Uterus (tissue), 3 donors: ENCODE measurements at regions not wholly inside any gene's neighbourhood (a gene's known extent, or its start where the extent isn't known, plus 50 kb on each side); places are given as distances from the start of the nearest gene placed in this dataset.
"Not testable (repeated sequence)": the region's sequence is repeated elsewhere in the genome, so short reads cannot be mapped to it uniquely, and the experiment has no call there.

ENCODE experiments used
- DNase-seq, 2 donors: peaks; one replicate each; pipeline ENCODE4 v3.0.0-alpha.2; 2019 to 2020
- H3K27ac ChIP-seq, 2 donors: fragments of 200-600 bp; sonication (generic); 1 replicate in 1 of 2; 2 replicates in 1 of 2; pipeline ENCODE4 v1.5.1; 2016 to 2018
- H3K27me3 ChIP-seq, 2 donors: fragments of 200-600 bp; sonication (generic); one replicate each; pipeline ENCODE4 v1.5.1; 2018 to 2019; ENCODE audit warnings: control low read depth in 1 of 2
- H3K36me3 ChIP-seq, 2 donors: fragments of 200-600 bp; sonication (generic); one replicate each; pipeline ENCODE4 v1.5.1; 2019; ENCODE audit warnings: control low read depth in 1 of 2
- H3K4me1 ChIP-seq, 2 donors: fragments of 200-600 bp; sonication (generic); one replicate each; pipeline ENCODE4 v1.5.1; 2018 to 2019; ENCODE audit warnings: control low read depth in 1 of 2
- H3K4me3 ChIP-seq, 2 donors: fragments of 200-600 bp; sonication (generic); 1 replicate in 1 of 2; 2 replicates in 1 of 2; pipeline ENCODE4 v1.5.1; 2018 to 2019; ENCODE audit warnings: mild to moderate bottlenecking in 1 of 2
- H3K9me3 ChIP-seq, 2 donors: fragments of 200-600 bp; sonication (generic); one replicate each; pipeline ENCODE4 v1.5.1; 2019; ENCODE audit warnings: control low read depth in 1 of 2
- intact Hi-C: fragments of 100-400 bp; cut with DNase I; formaldehyde crosslinking; loops from one replicate; pipeline ENCODE4 v1.15.1; 2023; ENCODE audit warnings: low total_unique reads
- donor health status: DM: yes; HTN: yes; CAD: no.

- H3K27me3 ChIP-seq, H3K4me1 ChIP-seq, DNase-seq, intact Hi-C loops, H3K4me3 ChIP-seq, H3K36me3 ChIP-seq, H3K9me3 ChIP-seq, H3K27ac ChIP-seq: not testable (repeated sequence)
Observed at GRCh38 chr9:42414865-42415264, 231.4 kb downstream of the SPATA31A6 start.

DNA sequence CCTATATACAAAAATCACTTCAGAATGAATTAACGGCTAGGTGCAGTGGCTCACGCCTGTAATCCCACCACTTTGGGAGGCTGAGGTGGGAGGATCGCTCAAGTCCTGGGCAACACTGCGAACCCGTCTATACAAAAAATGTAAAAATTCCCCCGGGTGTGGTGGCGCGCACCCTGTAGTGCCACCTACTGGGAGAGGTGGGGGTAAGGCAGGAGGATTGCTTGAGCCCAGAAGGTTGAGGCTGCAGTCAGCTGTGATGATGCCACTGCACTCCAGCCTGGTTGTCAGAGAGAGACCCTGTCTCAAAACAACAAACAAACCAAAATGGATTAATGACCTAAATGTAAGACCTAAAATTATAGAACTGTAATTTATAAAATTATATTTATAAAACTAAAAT, 236.2 kb downstream of the SPATA31A6 start:
- H3K9me3 ChIP-seq, H3K27me3 ChIP-seq, H3K4me3 ChIP-seq, intact Hi-C loops, H3K36me3 ChIP-seq, H3K4me1 ChIP-seq, DNase-seq, H3K27ac ChIP-seq: not testable (repeated sequence)

DNA sequence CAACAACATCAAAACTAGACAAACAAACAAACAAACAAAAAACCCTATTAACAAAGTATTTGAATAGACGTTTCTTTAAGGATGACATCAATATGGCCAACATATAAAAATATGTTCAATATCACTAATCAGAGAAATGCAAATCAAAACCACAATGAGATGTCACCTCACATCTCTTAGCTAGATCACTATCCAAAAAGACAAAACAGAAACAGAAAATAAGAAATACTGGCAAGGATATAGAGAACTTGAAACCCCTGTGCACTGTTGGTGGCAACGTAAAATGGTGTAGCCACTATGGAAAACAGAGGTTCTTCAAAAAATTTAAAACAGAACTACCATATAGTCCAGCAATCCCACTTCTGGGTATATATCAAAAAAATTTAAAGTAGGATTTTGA, 236.9 kb downstream of the SPATA31A6 start:
- H3K4me1 ChIP-seq, intact Hi-C loops, DNase-seq, H3K9me3 ChIP-seq, H3K27me3 ChIP-seq, H3K4me3 ChIP-seq, H3K27ac ChIP-seq, H3K36me3 ChIP-seq: not testable (repeated sequence)

DNA sequence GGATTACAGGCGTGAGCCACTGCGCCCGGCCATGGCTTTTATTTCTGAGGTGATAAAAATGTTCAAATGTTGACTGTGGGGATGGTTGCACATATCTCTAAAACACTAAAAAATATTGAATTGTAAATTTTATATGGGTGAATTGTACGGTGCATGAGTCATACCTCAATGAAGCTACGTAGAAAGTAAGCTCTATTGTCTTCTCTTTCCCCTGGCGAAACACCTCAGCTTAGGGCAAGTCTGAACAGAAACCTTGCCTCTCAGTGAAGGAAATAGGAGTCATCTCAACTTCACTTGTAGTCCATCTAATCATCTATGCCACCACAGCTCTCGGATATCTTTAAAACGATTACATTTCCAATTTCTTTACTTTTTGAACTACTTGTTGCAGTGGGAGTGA, 238.2 kb downstream of the SPATA31A6 start:
- H3K27ac ChIP-seq, H3K4me1 ChIP-seq, intact Hi-C loops, H3K27me3 ChIP-seq, H3K36me3 ChIP-seq, H3K4me3 ChIP-seq, DNase-seq, H3K9me3 ChIP-seq: not testable (repeated sequence)

DNA sequence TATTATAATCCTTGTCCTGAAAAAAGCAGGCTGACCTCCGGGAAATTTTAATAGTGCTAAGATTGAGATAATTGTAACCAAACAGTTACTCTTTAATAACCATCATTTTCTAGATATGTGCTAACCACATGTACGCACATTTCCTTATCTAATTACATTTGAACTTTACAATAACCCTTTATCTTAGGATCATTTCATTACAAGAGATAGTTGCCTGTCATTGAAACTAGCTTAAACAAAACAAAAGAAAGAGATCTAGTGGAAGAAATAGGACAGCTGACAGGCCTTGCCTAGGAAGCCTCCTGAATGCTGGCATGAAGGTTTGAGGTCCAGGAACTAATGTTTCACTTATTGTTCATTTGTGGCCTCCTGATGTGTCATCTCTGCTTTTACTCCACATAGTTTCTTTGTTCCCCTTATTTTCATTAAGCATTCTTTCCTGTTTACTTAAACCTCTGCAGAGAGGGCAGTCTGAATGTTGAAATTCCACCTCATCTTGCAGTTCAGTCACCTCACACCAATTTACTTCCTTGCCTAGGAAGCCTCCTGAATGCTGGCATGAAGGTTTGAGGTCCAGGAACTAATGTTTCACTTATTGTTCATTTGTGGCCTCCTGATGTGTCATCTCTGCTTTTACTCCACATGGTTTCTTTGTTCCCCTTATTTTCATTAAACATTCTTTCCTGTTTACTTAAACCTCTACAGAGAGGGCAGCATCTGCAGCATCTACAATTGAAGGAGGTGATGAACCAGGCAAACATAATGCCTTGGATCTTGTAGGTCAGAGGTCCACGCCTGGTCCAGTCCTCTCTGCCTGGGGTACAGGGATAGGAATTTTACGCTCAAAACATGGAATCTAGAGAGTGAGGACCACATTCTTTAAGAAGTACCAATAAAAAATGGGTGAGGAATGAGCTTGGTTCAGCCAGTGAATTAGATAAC, 247.5 kb downstream of the SPATA31A6 start:
- not testable (repeated sequence) for H3K4me1 ChIP-seq

DNA sequence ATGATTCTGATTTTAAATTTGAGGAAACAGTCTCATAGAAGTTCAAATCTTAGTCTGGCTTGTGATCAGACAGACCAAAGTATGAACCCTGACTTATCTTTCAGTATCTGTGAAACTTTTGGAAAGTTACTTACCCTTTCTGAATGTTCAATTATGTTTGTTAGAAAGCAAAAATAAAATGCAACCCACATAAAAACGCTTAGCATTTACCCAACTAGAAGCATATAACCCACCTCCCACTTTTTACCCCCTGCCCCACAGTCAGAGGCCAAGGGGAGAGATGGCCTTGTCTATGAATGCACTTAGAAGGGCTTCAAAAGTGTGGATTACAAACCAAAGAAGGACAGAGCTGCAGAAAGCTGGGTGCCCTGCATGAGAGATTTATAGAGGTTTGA, 248.2 kb downstream of the SPATA31A6 start:
- H3K36me3 ChIP-seq, H3K27ac ChIP-seq, intact Hi-C loops, H3K27me3 ChIP-seq, H3K4me3 ChIP-seq, H3K4me1 ChIP-seq, DNase-seq, H3K9me3 ChIP-seq: not testable (repeated sequence)

More for the DNA sequence above, 247.5 kb downstream of the SPATA31A6 start:
- H3K4me3 ChIP-seq, H3K27ac ChIP-seq, H3K27me3 ChIP-seq, H3K36me3 ChIP-seq, H3K9me3 ChIP-seq, DNase-seq, intact Hi-C loops: not testable (repeated sequence)

DNA sequence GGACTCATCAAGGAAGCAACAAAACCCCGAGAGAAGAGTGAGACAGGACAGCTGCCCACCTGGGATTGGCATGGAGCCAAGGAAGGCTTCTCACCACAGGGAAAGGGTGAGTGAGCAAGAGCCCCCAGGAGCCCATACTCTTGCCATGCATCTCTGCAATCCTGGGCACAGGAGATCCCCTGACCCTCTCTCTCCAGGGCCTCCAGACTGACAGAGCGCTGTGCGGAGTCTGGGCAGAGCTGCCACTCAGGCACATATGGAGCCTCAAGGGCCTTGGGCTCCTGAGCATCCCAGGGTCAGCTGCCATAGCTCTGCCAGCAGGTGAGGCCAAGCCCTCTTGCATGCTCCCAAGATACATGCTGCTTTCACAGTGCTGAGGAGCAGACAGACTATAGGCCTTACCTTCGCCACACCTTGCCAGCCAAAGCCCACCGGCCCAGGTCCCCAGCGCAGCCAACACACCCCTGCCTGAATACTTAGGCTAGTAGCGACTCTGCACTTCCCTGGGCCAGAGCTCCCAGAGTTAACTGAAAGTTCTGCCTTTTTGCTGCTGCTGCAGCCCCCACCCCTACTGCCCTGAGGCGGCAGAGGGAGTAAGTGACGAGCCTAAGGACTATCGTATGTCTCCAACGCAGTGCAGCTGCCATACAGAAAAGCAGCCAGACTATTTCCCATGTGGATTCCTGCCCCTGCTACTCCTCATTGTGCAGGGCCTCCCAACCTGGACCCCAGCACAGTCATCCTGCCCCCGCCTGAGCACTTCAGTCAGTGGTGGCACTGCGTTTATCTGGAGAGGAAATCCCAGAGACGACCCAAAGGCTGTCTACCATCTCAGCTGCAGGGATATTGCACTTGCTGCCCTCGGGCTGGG, 251.6 kb downstream of the SPATA31A6 start:
- intact Hi-C loops = not testable (repeated sequence)

DNA sequence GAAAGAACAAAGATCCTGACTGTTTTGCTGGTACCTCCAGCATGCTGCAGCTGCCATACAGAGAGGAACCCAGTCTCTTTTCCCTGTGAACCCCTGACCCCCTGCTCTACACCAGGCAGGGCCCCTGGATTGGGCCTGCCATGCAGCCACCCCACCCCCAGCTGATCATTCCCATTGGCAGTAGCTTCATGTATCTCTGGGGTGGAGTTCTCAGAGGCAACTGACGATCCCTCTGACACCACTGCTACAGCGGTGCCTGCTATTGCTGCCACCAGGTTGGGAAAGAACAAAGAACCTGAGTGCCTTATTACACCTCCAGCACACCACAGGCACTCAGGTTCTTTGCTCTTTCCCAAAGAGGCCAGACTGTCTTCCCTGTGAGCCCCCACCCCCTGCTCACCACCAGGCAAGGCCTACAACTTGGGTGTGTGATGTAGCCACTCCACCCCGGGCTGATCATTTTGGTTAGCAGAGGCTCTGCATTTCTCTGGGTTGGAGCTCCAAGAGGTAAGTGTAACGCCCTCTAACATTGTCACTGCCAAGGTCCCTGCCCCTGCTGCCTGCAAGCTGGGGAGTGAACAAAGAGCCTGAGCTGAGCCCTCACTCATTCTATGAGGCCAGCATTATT, 252.4 kb downstream of the SPATA31A6 start:
- H3K27ac ChIP-seq, H3K36me3 ChIP-seq, DNase-seq, H3K27me3 ChIP-seq, H3K9me3 ChIP-seq, H3K4me1 ChIP-seq, H3K4me3 ChIP-seq, intact Hi-C loops: not testable (repeated sequence)

More for the DNA sequence above, 251.6 kb downstream of the SPATA31A6 start:
- not testable (repeated sequence) for H3K36me3 ChIP-seq, H3K27me3 ChIP-seq, H3K4me3 ChIP-seq, H3K4me1 ChIP-seq, H3K27ac ChIP-seq, H3K9me3 ChIP-seq
- DNase-seq = peak in 1 of 2 donors; percentile 15

GRCh38 chr9:42437057-42437759, 253.7 kb downstream of the SPATA31A6 start:
- H3K4me1 ChIP-seq, DNase-seq, H3K36me3 ChIP-seq, H3K27ac ChIP-seq, H3K9me3 ChIP-seq, intact Hi-C loops, H3K4me3 ChIP-seq, H3K27me3 ChIP-seq: not testable (repeated sequence)

- H3K27me3 ChIP-seq, H3K27ac ChIP-seq, intact Hi-C loops, H3K36me3 ChIP-seq, H3K9me3 ChIP-seq, H3K4me3 ChIP-seq, DNase-seq, H3K4me1 ChIP-seq: not testable (repeated sequence)
Observed at GRCh38 chr9:42442680-42443079, 259.2 kb downstream of the SPATA31A6 start.

DNA sequence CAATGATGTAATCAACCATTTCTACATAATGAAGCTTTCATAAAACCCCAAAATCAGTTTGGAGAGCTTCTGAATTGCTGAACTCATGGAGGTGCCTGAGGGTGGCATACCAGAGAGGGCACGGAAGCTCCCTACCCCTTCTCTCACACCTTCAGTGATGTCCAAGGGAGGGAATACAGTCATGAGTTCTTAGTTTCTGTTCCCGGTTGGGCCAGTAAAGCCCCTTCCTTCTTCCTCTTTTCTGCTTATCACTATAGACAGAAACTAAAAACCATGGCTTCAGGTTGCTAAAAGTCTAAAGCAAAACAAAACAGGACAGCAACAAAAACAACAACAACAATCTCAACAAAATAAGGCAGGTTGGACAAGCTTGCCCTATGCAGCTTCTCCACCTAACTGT, 260.0 kb downstream of the SPATA31A6 start:
- H3K27me3 ChIP-seq, intact Hi-C loops, H3K4me3 ChIP-seq: not testable (repeated sequence)

DNA sequence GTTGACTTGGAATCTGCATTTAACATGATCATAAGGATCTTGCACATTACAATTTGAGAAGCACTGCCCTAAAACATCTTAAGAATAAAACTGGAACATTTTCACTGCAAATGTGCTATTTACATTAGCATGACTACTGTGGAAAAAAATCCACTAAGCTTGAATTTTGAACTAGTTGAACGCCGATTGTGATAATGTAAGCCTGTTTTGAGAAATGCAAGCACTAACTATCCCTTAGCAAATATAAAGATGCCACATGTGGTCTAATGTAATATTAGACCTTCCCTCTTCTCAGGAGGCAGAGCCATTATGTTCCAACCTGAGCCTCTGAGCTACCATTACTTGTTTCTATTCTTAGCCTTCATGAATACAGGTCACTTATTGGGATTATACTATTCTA, 278.0 kb downstream of the SPATA31A6 start:
- H3K4me3 ChIP-seq, H3K4me1 ChIP-seq, intact Hi-C loops, H3K27ac ChIP-seq, DNase-seq, H3K36me3 ChIP-seq, H3K9me3 ChIP-seq, H3K27me3 ChIP-seq: not testable (repeated sequence)

More for the DNA sequence above, 260.0 kb downstream of the SPATA31A6 start:
- H3K9me3 ChIP-seq, H3K4me1 ChIP-seq, H3K36me3 ChIP-seq, H3K27ac ChIP-seq, DNase-seq: not testable (repeated sequence)
